OCI-LY7 (cell line): ENCODE measurements at regions not wholly inside any gene's neighbourhood (a gene's known extent, or its start where the extent isn't known, plus 50 kb on each side); places are given as distances from the start of the nearest gene placed in this dataset.

Experiments used
- CTCF ChIP-seq: fragments of 200-600 bp; sonication (generic); conservative IDR thresholded peaks from 2 replicates; pipeline ENCODE4 v1.5.1; 2014; ENCODE audit warnings: mild to moderate bottlenecking, antibody characterized with exemption, low read length, moderate library complexity, mixed read lengths
- EZH2phosphoT487 ChIP-seq: fragments of 200-600 bp; sonication (generic); IDR thresholded peaks from 2 replicates; pipeline ENCODE4 v1.6.1; 2018; ENCODE audit warnings: low read depth, borderline replicate concordance, mild to moderate bottlenecking, mixed run types, antibody characterized with exemption, low read length, moderate library complexity, mixed read lengths

DNA sequence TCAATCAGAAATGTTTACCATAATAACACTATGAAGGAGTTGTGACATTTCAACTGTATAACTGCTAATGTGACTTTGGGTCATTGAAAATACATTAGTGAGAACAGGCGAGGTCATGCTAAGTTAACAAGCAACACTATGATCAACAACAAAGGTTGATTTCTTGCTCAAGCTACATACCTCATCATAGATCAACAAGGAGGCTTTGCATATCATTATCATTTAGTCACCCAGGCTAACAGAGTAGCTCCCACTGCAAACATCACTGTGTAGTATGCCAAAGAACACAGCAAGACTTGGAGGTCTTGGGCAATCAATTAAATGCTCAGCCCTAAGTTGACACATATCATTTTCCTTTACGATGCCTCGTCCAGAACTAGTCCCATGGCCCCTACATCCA, 212.5 kb downstream of the NOVA1 start:
- TF ChIP-seq CTCF (no peak), EZH2phosphoT487 (no peak)
